Ectodermal cell (in vitro differentiated cells): ENCODE measurements at regions not wholly inside any gene's neighbourhood (a gene's known extent, or its start where the extent isn't known, plus 50 kb on each side); places are given as distances from the start of the nearest gene placed in this dataset.
"Not testable (repeated sequence)": the region's sequence is repeated elsewhere in the genome, so short reads cannot be mapped to it uniquely, and the experiment has no call there.

Source experiments
- H3K27ac ChIP-seq: 2 replicates; pipeline ENCODE4 v1.7.0; 2013; ENCODE audit warnings: mild to moderate bottlenecking, low read depth, low read length; ENCODE audit not compliant: insufficient read depth, poor library complexity, severe bottlenecking
- H3K27me3 ChIP-seq: 2 replicates; pipeline ENCODE4 v1.7.0; 2013; ENCODE audit warnings: mild to moderate bottlenecking, low read length; ENCODE audit not compliant: insufficient read depth, control insufficient read depth, poor library complexity, severe bottlenecking
- H3K36me3 ChIP-seq: one replicate; pipeline ENCODE4 v1.7.0; 2013; ENCODE audit warnings: low read length; ENCODE audit not compliant: control insufficient read depth, insufficient read depth
- H3K4me1 ChIP-seq: one replicate; pipeline ENCODE4 v1.7.0; 2013; ENCODE audit warnings: low read length; ENCODE audit not compliant: control insufficient read depth, insufficient read depth
- H3K4me3 ChIP-seq: 2 replicates; pipeline ENCODE4 v1.7.0; 2013; ENCODE audit warnings: low read depth, low read length, control low read depth; ENCODE audit not compliant: insufficient read depth
- H3K9me3 ChIP-seq: 2 replicates; pipeline ENCODE4 v1.7.0; 2013; ENCODE audit warnings: mild to moderate bottlenecking, low read length, moderate library complexity; ENCODE audit not compliant: control insufficient read depth
- WGBS, 2 experiments: methylation state at CpG; one replicate each; pipeline ENCODE4 v1.1.7; 2013; ENCODE audit warnings: missing lambda C conversion rate in 2 of 2; 5-methylcytosine and 5-hydroxymethylcytosine counted together

- H3K4me3 ChIP-seq = no peak overlapping the region
- H3K9me3 ChIP-seq = no peaks in the 10 kb centered on the region
- H3K27ac ChIP-seq = no peak overlapping the region
- no CpG with 5 or more reads among the region's 1 CpG for WGBS, 2 experiments
- H3K4me1 ChIP-seq = no peaks in the 10 kb centered on the region
- no peaks in the 10 kb centered on the region for H3K36me3 ChIP-seq
- H3K27me3 ChIP-seq = no peaks in the 10 kb centered on the region
Observed at GRCh38 chr13:61913183-61913582, 497.5 kb upstream of the PCDH20 start.

- no peaks in the 10 kb centered on the region for H3K36me3 ChIP-seq
- no peaks in the 10 kb centered on the region for H3K4me1 ChIP-seq
- no peak overlapping the region for H3K27ac ChIP-seq
- no peaks in the 10 kb centered on the region for H3K27me3 ChIP-seq
- 87 to 97% methylated on average over 2 to 3 of the region's 3 CpGs for WGBS, 2 experiments
- no peak overlapping the region for H3K4me3 ChIP-seq
- no peaks in the 10 kb centered on the region for H3K9me3 ChIP-seq
Observed at GRCh38 chr13:61908906-61909615, 493.4 kb upstream of the PCDH20 start.

- H3K27ac ChIP-seq = no peak overlapping the region
- no peak overlapping the region for H3K4me3 ChIP-seq
- WGBS, 2 experiments = 88 to 95% methylated on average over 1 of the region's 2 CpGs
- H3K27me3 ChIP-seq = no peaks in the 10 kb centered on the region
- H3K36me3 ChIP-seq = no peaks in the 10 kb centered on the region
- H3K9me3 ChIP-seq = no peaks in the 10 kb centered on the region
- H3K4me1 ChIP-seq = no peaks in the 10 kb centered on the region
Observed at GRCh38 chr13:61905054-61905453, 489.4 kb upstream of the PCDH20 start.

GRCh38 chr13:61901946-61902541 is 486.4 kb upstream of the PCDH20 start:
- H3K27me3 ChIP-seq = no peaks in the 10 kb centered on the region
- H3K4me3 ChIP-seq = no peak overlapping the region
- H3K4me1 ChIP-seq = no peaks in the 10 kb centered on the region
- no peaks in the 10 kb centered on the region for H3K9me3 ChIP-seq
- no peak overlapping the region for H3K27ac ChIP-seq
- no peaks in the 10 kb centered on the region for H3K36me3 ChIP-seq

GRCh38 chr13:61900033-61900432 is 484.4 kb upstream of the PCDH20 start:
- 59 to 60% methylated on average over 3 of the region's 3 CpGs for WGBS, 2 experiments
- H3K4me3 ChIP-seq = no peak overlapping the region

GRCh38 chr13:61898207-61898606 is 482.6 kb upstream of the PCDH20 start:
- Histone ChIP-seq H3K36me3 (no peaks in the 10 kb centered on the region), H3K27ac (no peak overlapping the region), H3K9me3 (no peaks in the 10 kb centered on the region), H3K27me3 (no peaks in the 10 kb centered on the region), H3K4me3 (no peak overlapping the region), H3K4me1 (no peaks in the 10 kb centered on the region)
- WGBS, 2 experiments = no CpG with 5 or more reads among the region's 2 CpGs

More at GRCh38 chr13:61900033-61900432, 484.4 kb upstream of the PCDH20 start:
- Histone ChIP-seq H3K4me1 (no peaks in the 10 kb centered on the region), H3K36me3 (no peaks in the 10 kb centered on the region), H3K27me3 (no peaks in the 10 kb centered on the region), H3K9me3 (no peaks in the 10 kb centered on the region), H3K27ac (no peak overlapping the region)

GRCh38 chr13:61891401-61891800 is 475.8 kb upstream of the PCDH20 start:
- H3K27me3 ChIP-seq = no peaks in the 10 kb centered on the region
- no peak overlapping the region for H3K27ac ChIP-seq
- no peaks in the 10 kb centered on the region for H3K36me3 ChIP-seq
- H3K4me3 ChIP-seq = no peak overlapping the region
- no peaks in the 10 kb centered on the region for H3K4me1 ChIP-seq
- no peaks in the 10 kb centered on the region for H3K9me3 ChIP-seq

- Histone ChIP-seq H3K36me3 (no peaks in the 10 kb centered on the region), H3K4me1 (no peaks in the 10 kb centered on the region), H3K27ac (no peak overlapping the region), H3K9me3 (no peaks in the 10 kb centered on the region), H3K27me3 (no peaks in the 10 kb centered on the region), H3K4me3 (no peak overlapping the region)
- 90 to 94% methylated on average over 4 of the region's 4 CpGs for WGBS, 2 experiments
Observed at GRCh38 chr13:61884830-61885229, 469.2 kb upstream of the PCDH20 start.

GRCh38 chr13:61880578-61881283 is 465.1 kb upstream of the PCDH20 start:
- WGBS, 2 experiments = 34 to 56% methylated on average over 1 to 2 of the region's 3 CpGs
- Histone ChIP-seq H3K27me3 (no peaks in the 10 kb centered on the region), H3K9me3 (peaks cover 4% of the 10 kb centered on the region), H3K4me1 (no peaks in the 10 kb centered on the region), H3K4me3 (no peak overlapping the region), H3K27ac (no peak overlapping the region), H3K36me3 (peaks cover 3% of the 10 kb centered on the region)

- not testable (repeated sequence) for H3K27me3 ChIP-seq, H3K4me3 ChIP-seq, H3K4me1 ChIP-seq, H3K9me3 ChIP-seq, H3K27ac ChIP-seq, H3K36me3 ChIP-seq
- 93 to 94% methylated on average over 4 of the region's 4 CpGs for WGBS, 2 experiments
Observed at GRCh38 chr13:61878565-61878964, 462.9 kb upstream of the PCDH20 start.
